ENCODE measurements at regions not wholly inside any gene's neighbourhood (a gene's known extent, or its start where the extent isn't known, plus 50 kb on each side); places are given as distances from the start of the nearest gene placed in this dataset.

DNA sequence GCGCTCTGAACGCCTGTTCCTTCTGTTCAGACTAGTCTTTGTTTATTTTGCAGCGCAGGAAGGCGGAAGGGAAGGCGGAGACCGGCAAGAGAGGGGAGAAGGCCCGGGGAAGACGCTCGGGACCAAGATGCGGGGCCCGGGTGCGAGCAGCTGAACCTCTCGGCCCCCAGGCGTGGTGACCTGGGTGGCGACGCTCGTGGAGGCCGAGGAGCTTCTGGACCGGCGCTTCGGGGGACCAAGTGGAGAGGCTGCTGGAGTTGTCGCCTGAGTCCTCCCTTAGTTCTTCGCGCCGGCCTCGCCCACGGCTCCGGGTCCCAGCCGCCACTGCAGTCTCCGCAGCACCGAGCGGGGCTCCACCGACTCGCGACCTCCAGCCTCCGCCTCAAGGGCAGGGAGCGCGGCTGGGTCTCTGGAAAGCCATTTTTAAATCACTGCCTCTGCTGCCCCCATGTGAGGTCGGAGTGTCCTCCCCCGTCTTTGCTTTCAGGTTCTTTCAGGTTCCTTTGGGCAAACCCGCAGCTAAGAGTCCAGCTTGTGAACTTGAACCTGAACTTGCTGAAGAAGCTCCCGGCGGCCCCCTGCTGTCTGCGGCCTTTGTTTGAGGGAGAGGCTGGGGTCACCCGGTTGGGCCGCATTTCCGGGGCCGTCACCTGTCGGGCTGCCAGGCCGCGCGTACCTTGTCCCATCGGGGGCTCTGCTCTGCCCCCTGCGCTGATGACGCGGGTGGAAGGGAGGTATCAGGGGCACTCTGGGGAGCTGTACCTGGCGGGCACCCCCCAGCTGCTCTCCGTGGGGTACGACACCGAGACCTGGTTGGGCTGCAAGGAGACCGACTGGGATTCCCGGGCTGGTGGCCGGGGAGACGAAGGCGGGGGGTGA is 136.0 kb downstream of the KIF20B start:
- H3K9me3 ChIP-seq: no peaks in the 10 kb centered on the region
- WGBS, 3 donors: 7 to 8% (median 7%) methylated on average over 50 to 65 of the region's 65 CpGs
- peak overlapping the region; percentile 65 for H3K4me3 ChIP-seq
- no peaks in the 10 kb centered on the region for H3K4me1 ChIP-seq
- DNase-seq: peak in 1 of 2 donors; percentile 51
- no peaks in the 10 kb centered on the region for H3K36me3 ChIP-seq (ENCODE audit: insufficient read depth in 1 of 2, low read depth in 1 of 2)
- H3K27me3 ChIP-seq (ENCODE audit: insufficient read depth in 3 of 3, low read length in 2 of 3): peaks cover 0 to 26% (median 9%) of the 10 kb centered on the region in 3 donors
- TF ChIP-seq, protein P1, sequence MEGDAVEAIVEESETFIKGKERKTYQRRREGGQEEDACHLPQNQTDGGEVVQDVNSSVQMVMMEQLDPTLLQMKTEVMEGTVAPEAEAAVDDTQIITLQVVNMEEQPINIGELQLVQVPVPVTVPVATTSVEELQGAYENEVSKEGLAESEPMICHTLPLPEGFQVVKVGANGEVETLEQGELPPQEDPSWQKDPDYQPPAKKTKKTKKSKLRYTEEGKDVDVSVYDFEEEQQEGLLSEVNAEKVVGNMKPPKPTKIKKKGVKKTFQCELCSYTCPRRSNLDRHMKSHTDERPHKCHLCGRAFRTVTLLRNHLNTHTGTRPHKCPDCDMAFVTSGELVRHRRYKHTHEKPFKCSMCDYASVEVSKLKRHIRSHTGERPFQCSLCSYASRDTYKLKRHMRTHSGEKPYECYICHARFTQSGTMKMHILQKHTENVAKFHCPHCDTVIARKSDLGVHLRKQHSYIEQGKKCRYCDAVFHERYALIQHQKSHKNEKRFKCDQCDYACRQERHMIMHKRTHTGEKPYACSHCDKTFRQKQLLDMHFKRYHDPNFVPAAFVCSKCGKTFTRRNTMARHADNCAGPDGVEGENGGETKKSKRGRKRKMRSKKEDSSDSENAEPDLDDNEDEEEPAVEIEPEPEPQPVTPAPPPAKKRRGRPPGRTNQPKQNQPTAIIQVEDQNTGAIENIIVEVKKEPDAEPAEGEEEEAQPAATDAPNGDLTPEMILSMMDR (IDR thresholded peaks at IDR 0.05): no peak
- ATAC-seq: peak in 1 of 4 donors; percentile 22
- intact Hi-C loops (cut with DNase I): no loop called here
- no peak overlapping the region for H3K27ac ChIP-seq

DNA sequence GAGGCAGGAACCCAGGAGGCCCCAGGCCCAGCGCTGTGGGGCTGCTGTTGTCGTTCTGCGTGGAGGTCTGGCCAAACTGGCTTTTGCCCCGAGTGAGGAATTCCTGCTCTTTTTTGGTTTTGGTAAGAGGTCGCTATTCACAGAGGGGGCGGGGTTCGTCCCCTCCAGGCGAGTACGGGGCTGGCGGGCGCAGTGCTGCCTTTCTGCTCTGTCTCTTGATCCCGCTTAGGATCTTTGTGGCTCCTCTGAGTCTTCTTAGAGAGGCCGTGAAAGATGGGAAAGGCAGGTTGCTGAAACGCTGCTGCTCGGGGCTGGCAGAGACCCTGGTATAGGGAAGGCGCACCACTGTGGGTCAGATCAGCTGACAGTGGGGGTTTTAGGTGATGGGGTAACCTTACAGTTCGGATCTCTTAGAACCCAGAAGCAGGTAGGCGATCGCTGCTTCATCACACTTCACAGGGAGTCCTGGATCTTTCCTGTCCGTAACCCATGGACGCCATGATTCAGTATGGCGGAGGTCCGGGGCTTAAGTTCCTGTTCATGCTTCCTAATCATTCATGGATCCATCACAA is 136.7 kb downstream of the KIF20B start:
- no peak for ATAC-seq
- H3K36me3 ChIP-seq (ENCODE audit: insufficient read depth in 1 of 2, low read depth in 1 of 2): no peaks in the 10 kb centered on the region
- DNase-seq: no peak
- intact Hi-C loops (cut with DNase I): no loop called here
- H3K4me3 ChIP-seq: peak overlapping the region; percentile 65
- no peaks in the 10 kb centered on the region for H3K9me3 ChIP-seq
- 55 to 57% (median 55%) methylated on average over 22 to 23 of the region's 23 CpGs for WGBS, 3 donors
- H3K4me1 ChIP-seq: no peaks in the 10 kb centered on the region
- H3K27me3 ChIP-seq (ENCODE audit: insufficient read depth in 3 of 3, low read length in 2 of 3): peaks cover 0 to 26% (median 9%) of the 10 kb centered on the region in 3 donors
- TF ChIP-seq, protein P1 (IDR thresholded peaks at IDR 0.05): no peak
- no peak overlapping the region for H3K27ac ChIP-seq

DNA sequence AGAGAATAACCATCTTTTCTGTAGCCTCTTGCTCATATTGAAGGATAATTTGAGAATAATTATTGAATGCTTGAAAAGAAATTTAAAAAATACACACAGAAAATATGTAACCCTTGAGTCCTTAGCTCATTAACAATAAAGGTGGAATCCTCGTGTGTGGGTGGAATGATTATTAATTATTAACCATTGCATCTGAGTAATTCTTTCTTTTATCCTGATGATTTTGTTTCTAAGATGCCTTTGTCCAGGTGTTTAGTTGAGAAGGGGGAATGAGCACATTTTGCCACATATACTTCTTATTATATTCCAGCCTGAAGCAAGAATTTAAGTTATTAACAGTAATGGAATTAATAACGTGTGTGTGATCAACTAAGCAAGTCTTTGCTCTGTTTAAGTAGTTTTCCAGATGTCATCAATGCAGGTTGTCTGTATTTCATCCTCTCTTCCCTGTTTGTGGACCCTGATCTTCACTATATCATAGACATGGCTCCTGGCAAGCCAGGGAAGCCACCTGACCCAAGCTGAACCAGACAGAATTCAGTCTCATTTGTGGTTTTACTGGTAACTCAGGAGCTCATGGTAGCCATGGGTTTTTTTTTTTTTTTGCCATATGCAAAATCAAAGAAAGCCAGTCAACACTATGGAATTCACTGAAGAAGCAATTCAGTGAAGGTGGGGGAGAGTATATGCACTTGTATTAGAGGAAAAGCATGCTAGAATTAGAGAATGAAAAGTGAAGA is 144.3 kb downstream of the KIF20B start:
- DNase-seq (no peak), ATAC-seq (no peak)
- WGBS, 3 donors: 76 to 80% (median 79%) methylated on average over 2 of the region's 2 CpGs
- peaks cover 3% of the 10 kb centered on the region for H3K9me3 ChIP-seq
- intact Hi-C loops (cut with DNase I): no loop called here
- no peak overlapping the region for H3K4me3 ChIP-seq
- H3K27me3 ChIP-seq (ENCODE audit: insufficient read depth in 3 of 3, low read length in 2 of 3): peaks cover 0 to 4% (median 0%) of the 10 kb centered on the region in 3 donors
- no peak overlapping the region for H3K27ac ChIP-seq
- H3K36me3 ChIP-seq (ENCODE audit: insufficient read depth in 1 of 2, low read depth in 1 of 2): no peaks in the 10 kb centered on the region
- H3K4me1 ChIP-seq: no peaks in the 10 kb centered on the region
- TF ChIP-seq, protein P1 (IDR thresholded peaks at IDR 0.05): no peak

DNA sequence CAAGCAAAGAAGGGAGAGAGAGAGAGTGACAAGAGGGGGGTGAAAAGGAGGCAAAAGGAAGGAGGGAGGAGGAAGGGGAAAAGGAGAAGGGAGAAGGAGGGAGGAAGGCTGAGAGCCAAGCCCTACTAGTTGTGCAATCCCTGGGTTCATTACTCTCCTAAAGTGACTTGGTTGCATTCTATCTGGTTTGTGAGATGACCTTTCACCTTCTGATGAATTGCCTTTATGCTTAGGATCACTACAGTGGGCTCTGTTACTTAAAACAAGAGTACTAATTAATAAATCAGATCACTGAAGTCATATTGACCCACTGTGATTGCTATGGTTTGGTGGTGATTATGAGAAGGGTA is 144.9 kb downstream of the KIF20B start:
- H3K9me3 ChIP-seq: peaks cover 3% of the 10 kb centered on the region
- H3K27ac ChIP-seq: no peak overlapping the region
- H3K36me3 ChIP-seq (ENCODE audit: insufficient read depth in 1 of 2, low read depth in 1 of 2): no peaks in the 10 kb centered on the region
- H3K27me3 ChIP-seq (ENCODE audit: insufficient read depth in 3 of 3, low read length in 2 of 3): peaks cover 0 to 4% (median 0%) of the 10 kb centered on the region in 3 donors
- H3K4me1 ChIP-seq: no peaks in the 10 kb centered on the region
- TF ChIP-seq, protein P1 (IDR thresholded peaks at IDR 0.05): no peak
- no peak overlapping the region for H3K4me3 ChIP-seq
- intact Hi-C loops (cut with DNase I): no loop called here
- ATAC-seq (no peak), DNase-seq (no peak)
